ENCODE measurements at regions not wholly inside any gene's neighbourhood (a gene's known extent, or its start where the extent isn't known, plus 50 kb on each side); places are given as distances from the start of the nearest gene placed in this dataset.
"Not testable (repeated sequence)": the region's sequence is repeated elsewhere in the genome, so short reads cannot be mapped to it uniquely, and the experiment has no call there.

- Histone ChIP-seq H3K4me3 (no peak overlapping the region), H3K9me3 (no peaks in the 10 kb centered on the region), H3K27ac (no peak overlapping the region), H3K27me3 (no peaks in the 10 kb centered on the region), H3K36me3 (no peaks in the 10 kb centered on the region), H3K4me1 (no peaks in the 10 kb centered on the region)
- no peak for TF ChIP-seq CTCF (IDR thresholded peaks at IDR 0.05)
- WGBS, 2 donors = 59 to 75% methylated on average over 1 of the region's 1 CpG
- no peak for DNase-seq
- intact Hi-C loops (cut with DNase I) = no loop called here
- ATAC-seq = no peak
Measured at GRCh38 chr3:89950772-89951171, 843.4 kb downstream of the EPHA3 start.

- H3K4me3 ChIP-seq = no peak overlapping the region
- no peaks in the 10 kb centered on the region for H3K4me1 ChIP-seq
- 89 to 91% methylated on average over 3 of the region's 3 CpGs for WGBS, 2 donors
- H3K36me3 ChIP-seq = no peaks in the 10 kb centered on the region
- H3K9me3 ChIP-seq = peaks cover 0 to 3% (median 0%) of the 10 kb centered on the region in 11 donors
- no peak for ATAC-seq
- intact Hi-C loops (cut with DNase I) = no loop called here
- no peak for DNase-seq
- no peak overlapping the region for H3K27ac ChIP-seq
- H3K27me3 ChIP-seq = no peaks in the 10 kb centered on the region
- no peak for TF ChIP-seq CTCF (IDR thresholded peaks at IDR 0.05)
Measured at GRCh38 chr3:89954137-89954536, 846.7 kb downstream of the EPHA3 start.

GRCh38 chr3:89955156-89955555, 847.7 kb downstream of the EPHA3 start:
- no peak overlapping the region for H3K4me3 ChIP-seq
- intact Hi-C loops (cut with DNase I) = no loop called here
- peaks cover 0 to 3% (median 0%) of the 10 kb centered on the region in 11 donors for H3K9me3 ChIP-seq
- ATAC-seq = no peak
- TF ChIP-seq CTCF (IDR thresholded peaks at IDR 0.05) = no peak
- no peaks in the 10 kb centered on the region for H3K4me1 ChIP-seq
- H3K27me3 ChIP-seq = no peaks in the 10 kb centered on the region
- H3K36me3 ChIP-seq = no peaks in the 10 kb centered on the region
- no peak overlapping the region for H3K27ac ChIP-seq
- DNase-seq = no peak

GRCh38 chr3:89957451-89957850, 850.0 kb downstream of the EPHA3 start:
- H3K27ac ChIP-seq = no peak overlapping the region
- no peaks in the 10 kb centered on the region for H3K27me3 ChIP-seq
- DNase-seq = no peak
- no peak overlapping the region for H3K4me3 ChIP-seq
- H3K4me1 ChIP-seq = no peaks in the 10 kb centered on the region
- no peak for ATAC-seq
- TF ChIP-seq CTCF (IDR thresholded peaks at IDR 0.05) = no peak
- WGBS, 2 donors = 48 to 57% methylated on average over 2 of the region's 2 CpGs
- intact Hi-C loops (cut with DNase I) = no loop called here
- H3K36me3 ChIP-seq = no peaks in the 10 kb centered on the region
- H3K9me3 ChIP-seq = peaks cover 0 to 6% (median 0%) of the 10 kb centered on the region in 11 donors

- intact Hi-C loops (cut with DNase I); H3K27ac ChIP-seq; H3K4me1 ChIP-seq; DNase-seq; ATAC-seq; H3K27me3 ChIP-seq; H3K36me3 ChIP-seq; H3K4me3 ChIP-seq: not testable (repeated sequence)
- 62 to 66% methylated on average over 9 of the region's 9 CpGs for WGBS, 2 donors
- H3K9me3 ChIP-seq = peaks cover 0 to 12% (median 0%) of the 10 kb centered on the region in 11 donors
Measured at GRCh38 chr3:89958163-89958562, 850.7 kb downstream of the EPHA3 start.

Data from heart right ventricle (tissue), 16 donors.